Skeletal muscle tissue (tissue), 3 donors: ENCODE measurements at regions not wholly inside any gene's neighbourhood (a gene's known extent, or its start where the extent isn't known, plus 50 kb on each side); places are given as distances from the start of the nearest gene placed in this dataset.

ENCODE experiments used
- H3K27ac ChIP-seq: one replicate; pipeline ENCODE4 v1.7.0; 2013; ENCODE audit warnings: mild to moderate bottlenecking, low read depth, low read length, inconsistent platforms
- H3K27me3 ChIP-seq, 3 donors: one replicate each; pipeline ENCODE4 v1.7.0; 2013; ENCODE audit warnings: low read length in 3 of 3; ENCODE audit not compliant: control insufficient read depth in 3 of 3, insufficient read depth in 3 of 3
- H3K36me3 ChIP-seq, 3 donors: one replicate each; pipeline ENCODE4 v1.7.0; 2013; ENCODE audit warnings: low read length in 3 of 3; ENCODE audit not compliant: control insufficient read depth in 3 of 3, insufficient read depth in 3 of 3
- H3K4me1 ChIP-seq, 3 donors: one replicate each; pipeline ENCODE4 v1.7.0; 2013; ENCODE audit warnings: low read length in 3 of 3, mild to moderate bottlenecking in 3 of 3; ENCODE audit not compliant: control insufficient read depth in 3 of 3, insufficient read depth in 3 of 3
- H3K4me3 ChIP-seq, 3 donors: one replicate each; pipeline ENCODE4 v1.7.0; 2013; ENCODE audit warnings: low read length in 3 of 3
- H3K9ac ChIP-seq, 3 donors: one replicate each; pipeline ENCODE4 v1.7.0; 2013; ENCODE audit warnings: low read length in 3 of 3, mild to moderate bottlenecking in 3 of 3, moderate library complexity in 2 of 3, low read depth in 1 of 3
- H3K9me3 ChIP-seq, 3 donors: one replicate each; pipeline ENCODE4 v1.7.0; 2013; ENCODE audit warnings: low read length in 3 of 3; ENCODE audit not compliant: control insufficient read depth in 3 of 3
- donor health status: Osteomylitis.

- H3K9ac ChIP-seq: no peak overlapping the region
- no peak overlapping the region for H3K27ac ChIP-seq
- no peaks in the 10 kb centered on the region for H3K4me1 ChIP-seq
- H3K9me3 ChIP-seq: no peaks in the 10 kb centered on the region
- H3K27me3 ChIP-seq: no peaks in the 10 kb centered on the region
- no peak overlapping the region for H3K4me3 ChIP-seq
- no peaks in the 10 kb centered on the region for H3K36me3 ChIP-seq
Measured at GRCh38 chr12:76679778-76680177, 84.1 kb upstream of the ZDHHC17 start.

- H3K4me3 ChIP-seq: no peak overlapping the region
- H3K9ac ChIP-seq: no peak overlapping the region
- H3K36me3 ChIP-seq: no peaks in the 10 kb centered on the region
- H3K27ac ChIP-seq: no peak overlapping the region
- peaks cover 0 to 4% (median 4%) of the 10 kb centered on the region in 3 donors for H3K4me1 ChIP-seq
- no peaks in the 10 kb centered on the region for H3K27me3 ChIP-seq
- H3K9me3 ChIP-seq: no peaks in the 10 kb centered on the region
Measured at GRCh38 chr12:76680940-76681339, 83.0 kb upstream of the ZDHHC17 start.

GRCh38 chr12:76685246-76685678 lies 78.7 kb upstream of the ZDHHC17 start:
- H3K4me1 ChIP-seq: peaks cover 0 to 4% (median 4%) of the 10 kb centered on the region in 3 donors
- H3K36me3 ChIP-seq: no peaks in the 10 kb centered on the region
- no peak overlapping the region for H3K9ac ChIP-seq
- H3K4me3 ChIP-seq: peak overlapping the region in 1 of 3 donors; percentile 14
- H3K27ac ChIP-seq: no peak overlapping the region
- no peaks in the 10 kb centered on the region for H3K27me3 ChIP-seq
- no peaks in the 10 kb centered on the region for H3K9me3 ChIP-seq

GRCh38 chr12:76687981-76688380 lies 75.9 kb upstream of the ZDHHC17 start:
- no peak overlapping the region for H3K9ac ChIP-seq
- H3K27ac ChIP-seq: no peak overlapping the region

GRCh38 chr12:76688631-76689030 lies 75.3 kb upstream of the ZDHHC17 start:
- Histone ChIP-seq H3K4me3 (no peak overlapping the region), H3K27ac (no peak overlapping the region), H3K9me3 (no peaks in the 10 kb centered on the region), H3K36me3 (no peaks in the 10 kb centered on the region), H3K9ac (no peak overlapping the region), H3K4me1 (peaks cover 0 to 4% (median 4%) of the 10 kb centered on the region in 3 donors), H3K27me3 (no peaks in the 10 kb centered on the region)

More at GRCh38 chr12:76687981-76688380, 75.9 kb upstream of the ZDHHC17 start:
- Histone ChIP-seq H3K4me3 (no peak overlapping the region), H3K4me1 (peaks cover 0 to 4% (median 4%) of the 10 kb centered on the region in 3 donors), H3K36me3 (no peaks in the 10 kb centered on the region), H3K9me3 (no peaks in the 10 kb centered on the region), H3K27me3 (no peaks in the 10 kb centered on the region)

GRCh38 chr12:76690921-76691700 lies 72.8 kb upstream of the ZDHHC17 start:
- Histone ChIP-seq H3K27ac (no peak overlapping the region), H3K4me1 (no peaks in the 10 kb centered on the region), H3K36me3 (no peaks in the 10 kb centered on the region), H3K9ac (no peak overlapping the region), H3K9me3 (no peaks in the 10 kb centered on the region), H3K4me3 (no peak overlapping the region), H3K27me3 (no peaks in the 10 kb centered on the region)

GRCh38 chr12:76692846-76693245 lies 71.1 kb upstream of the ZDHHC17 start:
- Histone ChIP-seq H3K4me1 (no peaks in the 10 kb centered on the region), H3K9me3 (no peaks in the 10 kb centered on the region), H3K36me3 (no peaks in the 10 kb centered on the region), H3K4me3 (no peak overlapping the region), H3K27ac (no peak overlapping the region), H3K9ac (no peak overlapping the region), H3K27me3 (no peaks in the 10 kb centered on the region)

- H3K4me3 ChIP-seq: no peak overlapping the region
- no peak overlapping the region for H3K27ac ChIP-seq
- no peak overlapping the region for H3K9ac ChIP-seq
- no peaks in the 10 kb centered on the region for H3K27me3 ChIP-seq
- no peaks in the 10 kb centered on the region for H3K9me3 ChIP-seq
- no peaks in the 10 kb centered on the region for H3K4me1 ChIP-seq
- no peaks in the 10 kb centered on the region for H3K36me3 ChIP-seq
Measured at GRCh38 chr12:76694369-76694768, 69.5 kb upstream of the ZDHHC17 start.

- Histone ChIP-seq H3K27me3 (no peaks in the 10 kb centered on the region), H3K4me1 (no peaks in the 10 kb centered on the region), H3K36me3 (no peaks in the 10 kb centered on the region), H3K9ac (no peak overlapping the region), H3K4me3 (no peak overlapping the region), H3K27ac (no peak overlapping the region), H3K9me3 (no peaks in the 10 kb centered on the region)
Measured at GRCh38 chr12:76696186-76696585, 67.7 kb upstream of the ZDHHC17 start.

GRCh38 chr12:76697849-76698248 lies 66.1 kb upstream of the ZDHHC17 start:
- no peaks in the 10 kb centered on the region for H3K36me3 ChIP-seq
- H3K9me3 ChIP-seq: peaks cover 0 to 2% (median 0%) of the 10 kb centered on the region in 3 donors
- H3K9ac ChIP-seq: no peak overlapping the region
- H3K4me1 ChIP-seq: no peaks in the 10 kb centered on the region
- no peaks in the 10 kb centered on the region for H3K27me3 ChIP-seq
- H3K27ac ChIP-seq: no peak overlapping the region
- no peak overlapping the region for H3K4me3 ChIP-seq
